ENCODE measurements at regions not wholly inside any gene's neighbourhood (a gene's known extent, or its start where the extent isn't known, plus 50 kb on each side); places are given as distances from the start of the nearest gene placed in this dataset.
A peak's percentile ranks its signal among the peaks of the same experiment; 100 is the strongest.

- no peaks in the 10 kb centered on the region for H3K27me3 ChIP-seq
- no peaks in the 10 kb centered on the region for H3K4me1 ChIP-seq
- TF ChIP-seq CTCF (IDR thresholded peaks at IDR 0.05) = no peak
- TF ChIP-seq POLR2A (IDR thresholded peaks at IDR 0.05) = no peak
- H3K27ac ChIP-seq = no peak overlapping the region
- no peak for ATAC-seq
- no peaks in the 10 kb centered on the region for H3K36me3 ChIP-seq
- H3K4me3 ChIP-seq = no peak overlapping the region
- no peak for DNase-seq
- H3K9me3 ChIP-seq = no peaks in the 10 kb centered on the region
- intact Hi-C loops (cut with DNase I) = no loop called here
- WGBS, 4 donors = 31 to 54% (median 38%) methylated on average over 16 of the region's 16 CpGs
Observed at GRCh38 chr14:39762576-39763401, 330.6 kb upstream of the FBXO33 start.

GRCh38 chr14:39755269-39755878, 323.1 kb upstream of the FBXO33 start:
- Histone ChIP-seq H3K4me3 (no peak overlapping the region), H3K27me3 (no peaks in the 10 kb centered on the region), H3K9me3 (no peaks in the 10 kb centered on the region), H3K36me3 (no peaks in the 10 kb centered on the region), H3K4me1 (no peaks in the 10 kb centered on the region), H3K27ac (no peak overlapping the region)
- intact Hi-C loops (cut with DNase I) = no loop called here
- DNase-seq = no peak
- no peak for ATAC-seq
- no peak for TF ChIP-seq CTCF (IDR thresholded peaks at IDR 0.05)
- no peak for TF ChIP-seq POLR2A (IDR thresholded peaks at IDR 0.05)

- H3K9me3 ChIP-seq = peaks cover 0 to 14% (median 0%) of the 10 kb centered on the region in 12 donors
- H3K27me3 ChIP-seq = no peaks in the 10 kb centered on the region
- DNase-seq (no peak), ATAC-seq (no peak)
- H3K27ac ChIP-seq = no peak overlapping the region
- intact Hi-C loops (cut with DNase I) = loop anchor here in 1 of 10 donors (10.0 kb wide), 1 partner anchor 374 kb away; no protein-coding TSS in a partner anchor
- TF ChIP-seq CTCF (IDR thresholded peaks at IDR 0.05) (no peak), POLR2A (IDR thresholded peaks at IDR 0.05) (no peak)
- no peaks in the 10 kb centered on the region for H3K4me1 ChIP-seq
- H3K4me3 ChIP-seq = no peak overlapping the region
- H3K36me3 ChIP-seq = no peaks in the 10 kb centered on the region
Observed at GRCh38 chr14:39740454-39740853, 308.2 kb upstream of the FBXO33 start.

GRCh38 chr14:39739796-39740195, 307.6 kb upstream of the FBXO33 start:
- TF ChIP-seq POLR2A (IDR thresholded peaks at IDR 0.05) = no peak
- no peak for TF ChIP-seq CTCF (IDR thresholded peaks at IDR 0.05)
- WGBS, 4 donors = 70 to 83% (median 76%) methylated on average over 2 of the region's 2 CpGs
- Histone ChIP-seq H3K36me3 (no peaks in the 10 kb centered on the region), H3K27ac (no peak overlapping the region), H3K4me3 (no peak overlapping the region), H3K27me3 (no peaks in the 10 kb centered on the region), H3K9me3 (peaks cover 0 to 14% (median 0%) of the 10 kb centered on the region in 12 donors), H3K4me1 (no peaks in the 10 kb centered on the region)
- DNase-seq (peak in 4 of 5 donors; percentile 10 to 75 (median 46)), ATAC-seq (peak; percentile 67 to 91 (median 74))
- intact Hi-C loops (cut with DNase I) = loop anchor here in 1 of 10 donors (10.0 kb wide), 1 partner anchor 375 kb away; no protein-coding TSS in a partner anchor
